GM23338 (cell line): ENCODE measurements at regions not wholly inside any gene's neighbourhood (a gene's known extent, or its start where the extent isn't known, plus 50 kb on each side); places are given as distances from the start of the nearest gene placed in this dataset.
"Not testable (repeated sequence)": the region's sequence is repeated elsewhere in the genome, so short reads cannot be mapped to it uniquely, and the experiment has no call there.

Experiments used
- CTCF ChIP-seq, 2 experiments: fragments of 200-600 bp in 1 of 2; sonication (generic) in 1 of 2; conservative IDR thresholded peaks; 2 replicates each; pipeline versions ENCODE4 v1.5.1 to v1.6.1; 2016 to 2017; ENCODE audit warnings: antibody characterized with exemption in 2 of 2, low read depth in 2 of 2, mild to moderate bottlenecking in 2 of 2, moderate library complexity in 1 of 2
- EZH2 ChIP-seq: fragments of 200-600 bp; sonication (generic); IDR thresholded peaks from one replicate; pipeline ENCODE4 v1.8.0; 2017; ENCODE audit warnings: antibody characterized with exemption, mild to moderate bottlenecking, low read depth; ENCODE audit not compliant: unreplicated experiment

- not testable (repeated sequence) for TF ChIP-seq EZH2; CTCF (conservative IDR thresholded peaks at IDR 0.05; ENCODE audit: low read depth in 2 of 2)
Measured at GRCh38 chr11:23484146-23484545, 623.9 kb upstream of the CCDC179 start.
